GM18870 (cell line): ENCODE measurements at regions not wholly inside any gene's neighbourhood (a gene's known extent, or its start where the extent isn't known, plus 50 kb on each side); places are given as distances from the start of the nearest gene placed in this dataset.

Source experiments
- ATAC-seq: cut with Tn5 transposase; IDR thresholded peaks from one replicate; pipeline ENCODE4 v1.9.1; 2021; ENCODE audit warnings: moderate library complexity; ENCODE audit not compliant: unreplicated experiment

GRCh38 chr15:35764661-35765519 lies 218.9 kb upstream of the DPH6 start:
- ATAC-seq: no peak

- no peak for ATAC-seq
Measured at GRCh38 chr15:35768949-35769348, 223.0 kb upstream of the DPH6 start.

GRCh38 chr15:35769656-35770055 lies 223.7 kb upstream of the DPH6 start:
- no peak for ATAC-seq

- ATAC-seq: no peak
Measured at GRCh38 chr15:35771746-35772442, 225.9 kb upstream of the DPH6 start.

GRCh38 chr15:35774653-35775052 lies 228.7 kb upstream of the DPH6 start:
- ATAC-seq: no peak

GRCh38 chr15:35775471-35775870 lies 229.5 kb upstream of the DPH6 start:
- ATAC-seq: no peak

- ATAC-seq: no peak
Measured at GRCh38 chr15:35777061-35777460, 231.1 kb upstream of the DPH6 start.

- ATAC-seq: no peak
Measured at GRCh38 chr15:35783203-35783602, 237.2 kb upstream of the DPH6 start.

GRCh38 chr15:35784745-35785144 lies 238.8 kb upstream of the DPH6 start:
- no peak for ATAC-seq

- ATAC-seq: no peak
Measured at GRCh38 chr15:35810007-35810406, 264.0 kb upstream of the DPH6 start.

- ATAC-seq: no peak
Measured at GRCh38 chr15:35813573-35813972, 267.6 kb upstream of the DPH6 start.

- no peak for ATAC-seq
Measured at GRCh38 chr15:35818846-35819245, 272.9 kb upstream of the DPH6 start.

- no peak for ATAC-seq
Measured at GRCh38 chr15:35822153-35822552, 276.2 kb upstream of the DPH6 start.

- ATAC-seq: no peak
Measured at GRCh38 chr15:35827141-35827540, 281.2 kb upstream of the DPH6 start.

GRCh38 chr15:35827911-35828310 lies 281.9 kb upstream of the DPH6 start:
- no peak for ATAC-seq

GRCh38 chr15:35833581-35833980 lies 287.6 kb upstream of the DPH6 start:
- no peak for ATAC-seq

GRCh38 chr15:35834216-35834830 lies 288.4 kb upstream of the DPH6 start:
- no peak for ATAC-seq

GRCh38 chr15:35834866-35835265 lies 288.9 kb upstream of the DPH6 start:
- ATAC-seq: no peak

- ATAC-seq: no peak
Measured at GRCh38 chr15:35838424-35839111, 292.6 kb upstream of the DPH6 start.

GRCh38 chr15:35842631-35843030 lies 296.7 kb upstream of the DPH6 start:
- no peak for ATAC-seq

- ATAC-seq: no peak
Measured at GRCh38 chr15:35843498-35843897, 297.5 kb upstream of the DPH6 start.
